ENCODE measurements at regions not wholly inside any gene's neighbourhood (a gene's known extent, or its start where the extent isn't known, plus 50 kb on each side); places are given as distances from the start of the nearest gene placed in this dataset.

- Histone ChIP-seq H3K4me1 (no peaks in the 10 kb centered on the region), H3K27ac (no peak overlapping the region), H3K36me3 (no peaks in the 10 kb centered on the region), H3K4me3 (no peak overlapping the region), H3K27me3 (no peaks in the 10 kb centered on the region), H3K9me3 (no peaks in the 10 kb centered on the region)
- intact Hi-C loops (cut with DNase I) = no loop called here
- DNase-seq (ENCODE audit: low spot score in 2 of 2) = no peak
- TF ChIP-seq CTCF (IDR thresholded peaks at IDR 0.05) = no peak
Measured at GRCh38 chr9:23477908-23478307, 348.1 kb downstream of the ELAVL2 start.

- H3K4me3 ChIP-seq = no peak overlapping the region
- intact Hi-C loops (cut with DNase I) = no loop called here
- H3K27ac ChIP-seq = no peak overlapping the region
- no peaks in the 10 kb centered on the region for H3K9me3 ChIP-seq
- TF ChIP-seq CTCF (IDR thresholded peaks at IDR 0.05) = no peak
- no peaks in the 10 kb centered on the region for H3K36me3 ChIP-seq
- H3K4me1 ChIP-seq = no peaks in the 10 kb centered on the region
- no peaks in the 10 kb centered on the region for H3K27me3 ChIP-seq
- DNase-seq (ENCODE audit: low spot score in 2 of 2) = no peak
Measured at GRCh38 chr9:23483566-23483965, 342.5 kb downstream of the ELAVL2 start.

GRCh38 chr9:23492126-23493002 lies 333.7 kb downstream of the ELAVL2 start:
- H3K9me3 ChIP-seq = no peaks in the 10 kb centered on the region
- DNase-seq (ENCODE audit: low spot score in 2 of 2) = no peak

GRCh38 chr9:23493219-23493618 lies 332.8 kb downstream of the ELAVL2 start:
- no peak for TF ChIP-seq CTCF (IDR thresholded peaks at IDR 0.05)
- intact Hi-C loops (cut with DNase I) = loop anchor here (10.0 kb wide), 1 partner anchor 368 kb away; no protein-coding TSS in a partner anchor
- no peak for DNase-seq (ENCODE audit: low spot score in 2 of 2)

More at GRCh38 chr9:23492126-23493002, 333.7 kb downstream of the ELAVL2 start:
- no peaks in the 10 kb centered on the region for H3K4me1 ChIP-seq
- no peak overlapping the region for H3K4me3 ChIP-seq
- peak; percentile 9 to 52 (median 11) for TF ChIP-seq CTCF (IDR thresholded peaks at IDR 0.05)
- H3K36me3 ChIP-seq = no peaks in the 10 kb centered on the region
- intact Hi-C loops (cut with DNase I) = loop anchor here (10.0 kb wide), 1 partner anchor 368 kb away; no protein-coding TSS in a partner anchor
- no peaks in the 10 kb centered on the region for H3K27me3 ChIP-seq
- no peak overlapping the region for H3K27ac ChIP-seq

GRCh38 chr9:23496489-23497136 lies 329.4 kb downstream of the ELAVL2 start:
- Histone ChIP-seq H3K4me3 (no peak overlapping the region), H3K4me1 (no peaks in the 10 kb centered on the region), H3K27ac (no peak overlapping the region), H3K27me3 (no peaks in the 10 kb centered on the region), H3K9me3 (no peaks in the 10 kb centered on the region), H3K36me3 (no peaks in the 10 kb centered on the region)
- no peak for DNase-seq (ENCODE audit: low spot score in 2 of 2)
- TF ChIP-seq CTCF (IDR thresholded peaks at IDR 0.05) = no peak
- intact Hi-C loops (cut with DNase I) = loop anchor here (10.0 kb wide), 1 partner anchor 372 kb away; no protein-coding TSS in a partner anchor

More at GRCh38 chr9:23493219-23493618, 332.8 kb downstream of the ELAVL2 start:
- Histone ChIP-seq H3K27ac (no peak overlapping the region), H3K4me3 (no peak overlapping the region), H3K9me3 (no peaks in the 10 kb centered on the region), H3K27me3 (no peaks in the 10 kb centered on the region), H3K36me3 (no peaks in the 10 kb centered on the region), H3K4me1 (no peaks in the 10 kb centered on the region)

All from ascending aorta (tissue), 2 donors.